ENCODE measurements at regions not wholly inside any gene's neighbourhood (a gene's known extent, or its start where the extent isn't known, plus 50 kb on each side); places are given as distances from the start of the nearest gene placed in this dataset.

GRCh38 chrX:137743414-137743813, 177.5 kb downstream of the ZIC3 start:
- no peaks in the 10 kb centered on the region for H3K36me3 ChIP-seq (ENCODE audit: control insufficient read depth in 2 of 2, insufficient read depth in 1 of 2, low read length in 2 of 2)
- ChIA-PET CTCF (no interaction called here), POLR2A (no interaction called here)
- H3K27ac ChIP-seq (ENCODE audit: extremely low read depth, low read depth, low read length), result no peak overlapping the region
- no peaks in the 10 kb centered on the region for H3K4me1 ChIP-seq (ENCODE audit: control insufficient read depth, insufficient read depth, low read length)
- H3K9me3 ChIP-seq (ENCODE audit: control insufficient read depth, insufficient read depth, low read depth, low read length), result no peaks in the 10 kb centered on the region
- TF ChIP-seq GLIS2 (tag by site-specific recombination; IDR thresholded peaks at IDR 0.05) (no peak), PRDM1 (tag by site-specific recombination; IDR thresholded peaks at IDR 0.05) (no peak)
- H3K4me3 ChIP-seq (ENCODE audit: low read depth, low read length), result no peak overlapping the region

GRCh38 chrX:137746289-137746688, 180.4 kb downstream of the ZIC3 start:
- Histone ChIP-seq H3K36me3 (ENCODE audit: control insufficient read depth in 2 of 2, insufficient read depth in 1 of 2, low read length in 2 of 2) (no peaks in the 10 kb centered on the region), H3K27ac (ENCODE audit: extremely low read depth, low read depth, low read length) (no peak overlapping the region), H3K4me1 (ENCODE audit: control insufficient read depth, insufficient read depth, low read length) (no peaks in the 10 kb centered on the region), H3K9me3 (ENCODE audit: control insufficient read depth, insufficient read depth, low read depth, low read length) (no peaks in the 10 kb centered on the region), H3K4me3 (ENCODE audit: low read depth, low read length) (no peak overlapping the region)
- ChIA-PET CTCF (interaction anchor here (0.6 kb wide), 1 partner anchor 270 kb away, joined by 3 read pairs; no protein-coding TSS in a partner anchor), POLR2A (no interaction called here)
- TF ChIP-seq PBX3 (CRISPR knock-in tag; IDR thresholded peaks at IDR 0.05), result no peak
- no peak for TF ChIP-seq HOXA7 (CRISPR knock-in tag; IDR thresholded peaks at IDR 0.05; ENCODE audit: borderline replicate concordance)
- TF ChIP-seq GLI4 (tag by site-specific recombination; IDR thresholded peaks at IDR 0.05), result no peak
- TF ChIP-seq ZNF184 (tag by site-specific recombination; IDR thresholded peaks at IDR 0.05), result no peak
- no peak for TF ChIP-seq KLF1 (tag by site-specific recombination; IDR thresholded peaks at IDR 0.05)
- TF ChIP-seq ZNF362 (tag by site-specific recombination; IDR thresholded peaks at IDR 0.05), result no peak
- TF ChIP-seq ZNF155 (tag by site-specific recombination; IDR thresholded peaks at IDR 0.05), result no peak
- TF ChIP-seq ZNF112 (tag by site-specific recombination; IDR thresholded peaks at IDR 0.05), result no peak
- no peak for TF ChIP-seq ZNF530 (tag by site-specific recombination; IDR thresholded peaks at IDR 0.05; ENCODE audit: low read depth)
- no peak for TF ChIP-seq ZNF335 (tag by site-specific recombination; conservative IDR thresholded peaks at IDR 0.05)
- no peak for TF ChIP-seq HOXC10 (CRISPR knock-in tag; IDR thresholded peaks at IDR 0.05)
- no peak for TF ChIP-seq TCF7L2 (IDR thresholded peaks at IDR 0.05; ENCODE audit: borderline replicate concordance, low read depth, low read length)
- TF ChIP-seq ZNF114 (tag by site-specific recombination; IDR thresholded peaks at IDR 0.05), result no peak
- TF ChIP-seq WT1 (tag by site-specific recombination; IDR thresholded peaks at IDR 0.05), result no peak
- TF ChIP-seq ZNF394 (tag by site-specific recombination; IDR thresholded peaks at IDR 0.05; ENCODE audit: borderline replicate concordance), result no peak
- no peak for TF ChIP-seq ZNF571 (tag by site-specific recombination; IDR thresholded peaks at IDR 0.05)
- TF ChIP-seq ZNF140 (tag by site-specific recombination; IDR thresholded peaks at IDR 0.05), result no peak
- TF ChIP-seq ZBTB7A (tag by site-specific recombination; IDR thresholded peaks at IDR 0.05; ENCODE audit: low read depth), result no peak

- Histone ChIP-seq H3K4me3 (ENCODE audit: low read depth, low read length) (no peak overlapping the region), H3K9me3 (ENCODE audit: control insufficient read depth, insufficient read depth, low read depth, low read length) (no peaks in the 10 kb centered on the region), H3K36me3 (ENCODE audit: control insufficient read depth in 2 of 2, insufficient read depth in 1 of 2, low read length in 2 of 2) (no peaks in the 10 kb centered on the region), H3K4me1 (ENCODE audit: control insufficient read depth, insufficient read depth, low read length) (no peaks in the 10 kb centered on the region), H3K27ac (ENCODE audit: extremely low read depth, low read depth, low read length) (no peak overlapping the region)
- POLR2A ChIA-PET, result no interaction called here
- CTCF ChIA-PET, result no interaction called here
- no peak for TF ChIP-seq ZNF280D (tag by site-specific recombination; IDR thresholded peaks at IDR 0.05)
- TF ChIP-seq ZNF473 (tag by site-specific recombination; IDR thresholded peaks at IDR 0.05), result no peak
- no peak for TF ChIP-seq ZNF449 (tag by site-specific recombination; IDR thresholded peaks at IDR 0.05)
- no peak for TF ChIP-seq KLF7 (tag by site-specific recombination; IDR thresholded peaks at IDR 0.05; ENCODE audit: borderline replicate concordance)
- no peak for TF ChIP-seq EGR2 (tag by site-specific recombination; IDR thresholded peaks at IDR 0.05; ENCODE audit: low read depth)
- no peak for TF ChIP-seq ZNF558 (tag by site-specific recombination; IDR thresholded peaks at IDR 0.05)
- no peak for TF ChIP-seq KLF10 (tag by site-specific recombination; IDR thresholded peaks at IDR 0.05)
Measured at GRCh38 chrX:137747244-137748043, 181.5 kb downstream of the ZIC3 start.
